HG03571 (cell line): ENCODE measurements at regions not wholly inside any gene's neighbourhood (a gene's known extent, or its start where the extent isn't known, plus 50 kb on each side); places are given as distances from the start of the nearest gene placed in this dataset.
"Not testable (repeated sequence)": the region's sequence is repeated elsewhere in the genome, so short reads cannot be mapped to it uniquely, and the experiment has no call there.

Experiments
- ATAC-seq: cut with Tn5 transposase; IDR thresholded peaks from one replicate; pipeline ENCODE4 v1.9.1; 2021; ENCODE audit not compliant: unreplicated experiment

DNA sequence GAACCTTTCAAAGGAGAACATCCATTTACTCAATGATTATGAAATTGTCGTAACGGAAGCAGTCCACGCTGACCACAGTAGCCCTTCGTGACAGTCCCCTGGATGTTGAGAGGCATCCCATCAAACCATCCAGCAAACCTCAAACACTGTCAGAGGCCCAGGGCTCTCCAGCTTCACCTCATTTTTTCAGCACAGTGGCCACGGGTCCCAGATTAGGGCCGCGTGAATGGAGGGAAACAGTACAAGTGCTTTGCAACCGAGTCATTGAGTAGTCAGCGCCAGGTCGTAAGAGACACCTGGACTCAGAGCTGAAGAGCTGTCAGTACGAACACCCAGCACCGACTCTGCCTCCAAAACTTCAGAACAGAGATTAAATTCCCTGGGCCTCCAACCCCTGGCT lies 552.5 kb upstream of the SALL3 start:
- no peak for ATAC-seq

DNA sequence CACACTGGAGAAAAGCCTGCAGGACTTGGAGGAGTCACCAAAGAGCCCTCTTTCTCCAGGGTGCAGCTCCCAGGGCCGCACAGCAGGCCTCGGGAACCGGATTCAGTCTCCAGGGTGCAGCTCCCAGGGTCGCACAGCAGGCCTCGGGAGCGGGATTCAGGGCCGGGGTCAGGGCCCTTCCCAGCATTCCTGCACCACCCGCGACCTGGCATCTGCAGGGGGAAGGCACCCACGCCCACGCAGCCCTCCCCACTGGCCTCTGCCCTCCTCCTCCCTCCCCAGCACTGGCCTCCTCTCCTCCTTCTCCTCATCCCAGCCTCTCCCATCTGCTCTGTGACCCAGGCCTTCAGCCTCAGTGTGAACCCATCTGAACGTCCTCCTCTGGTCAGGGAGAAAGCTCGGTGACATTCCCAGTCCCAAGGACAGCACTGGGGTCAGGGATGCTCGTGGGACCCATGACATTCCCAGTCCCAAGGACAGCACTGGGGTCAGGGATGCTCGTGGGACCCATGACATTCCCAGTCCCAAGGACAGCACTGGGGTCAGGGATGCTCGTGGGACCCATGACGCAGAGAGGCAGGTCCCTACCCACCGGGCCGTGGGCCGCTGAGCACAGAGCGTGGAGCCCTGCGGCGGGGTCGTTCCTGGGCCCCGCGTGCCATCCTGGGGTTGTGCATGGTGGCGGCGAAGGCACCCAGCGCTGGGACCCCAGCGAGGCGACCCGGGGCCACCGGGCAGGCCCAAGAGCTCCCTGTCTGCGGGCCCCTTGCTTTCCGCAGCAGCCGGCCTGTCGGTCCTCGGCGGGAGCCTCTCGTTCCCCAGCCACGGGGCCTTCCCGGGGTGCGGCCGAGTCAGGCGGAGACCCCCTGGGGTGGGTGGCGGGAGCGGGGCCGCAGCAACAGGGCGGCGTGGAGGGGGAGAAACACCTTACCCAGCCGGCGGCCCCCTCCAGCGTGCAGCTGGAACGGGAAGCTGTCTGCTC lies 550.2 kb upstream of the SALL3 start:
- ATAC-seq: no peak

DNA sequence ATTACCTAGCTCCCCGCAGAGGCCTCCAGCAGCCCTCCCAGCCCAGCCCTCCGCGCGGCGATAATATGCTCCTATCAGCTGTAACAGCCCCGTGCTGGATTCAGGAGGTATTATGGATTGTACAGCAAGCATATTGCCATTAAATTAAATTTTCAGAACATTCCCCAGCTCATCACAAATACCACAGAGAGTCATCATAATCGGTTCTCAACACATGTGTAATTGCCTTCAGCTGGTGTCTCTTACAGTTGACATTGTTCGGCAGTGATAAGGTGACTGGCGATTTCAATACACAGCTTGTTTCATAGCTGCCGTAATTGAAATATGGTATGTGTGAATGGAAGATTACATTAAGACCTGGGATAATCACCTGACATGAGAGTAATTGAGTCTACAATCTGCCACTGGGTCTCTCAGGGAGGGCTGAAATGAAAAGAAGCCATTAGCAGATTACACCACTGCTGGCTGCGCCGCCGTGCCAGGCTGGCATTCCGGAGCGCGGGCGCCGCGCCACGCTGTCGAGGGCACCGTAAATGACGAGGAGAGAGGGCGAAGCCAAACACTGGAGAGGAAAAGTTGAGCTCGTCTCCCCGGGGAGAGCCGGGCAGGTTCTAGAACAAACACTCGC lies 549.4 kb upstream of the SALL3 start:
- no peak for ATAC-seq

DNA sequence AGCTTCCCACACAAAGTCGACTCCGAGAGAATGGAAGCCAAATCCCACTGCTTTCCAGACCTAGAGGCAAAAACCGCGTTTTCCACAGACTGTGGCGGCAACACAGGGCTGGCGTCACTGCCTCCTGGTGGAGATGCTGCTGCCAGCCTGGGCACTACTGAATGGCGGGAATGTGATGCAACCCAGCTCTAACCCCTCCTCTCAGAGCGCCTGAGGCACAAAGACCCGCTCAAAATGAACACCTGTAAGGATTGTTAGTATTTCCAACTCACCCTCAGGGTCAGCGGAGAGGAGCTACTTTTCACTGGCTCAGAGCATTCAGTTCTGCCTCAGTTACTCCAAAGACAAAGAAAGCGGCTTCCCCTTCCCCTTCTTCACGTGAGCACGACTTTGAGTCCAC lies 548.0 kb upstream of the SALL3 start:
- ATAC-seq: no peak

DNA sequence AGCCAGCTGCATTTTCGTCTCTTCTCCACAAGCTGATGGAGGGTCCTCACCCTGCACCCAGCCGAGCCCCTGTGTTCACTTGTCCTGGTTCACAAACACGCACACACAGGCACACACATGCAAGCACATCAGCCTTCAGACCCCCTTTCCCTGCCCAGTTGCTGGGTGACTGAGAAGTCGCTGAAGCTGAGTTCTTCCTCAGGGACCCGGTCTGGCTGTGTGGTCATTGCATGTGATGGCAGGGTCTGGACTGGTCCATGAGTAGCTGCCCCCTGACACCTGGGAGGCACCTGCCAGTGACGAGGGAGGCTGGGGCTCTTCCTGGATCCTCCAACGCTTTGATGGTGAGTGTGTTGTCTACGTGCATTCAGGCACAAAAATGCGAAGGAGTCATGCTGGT lies 546.1 kb upstream of the SALL3 start:
- ATAC-seq: no peak

DNA sequence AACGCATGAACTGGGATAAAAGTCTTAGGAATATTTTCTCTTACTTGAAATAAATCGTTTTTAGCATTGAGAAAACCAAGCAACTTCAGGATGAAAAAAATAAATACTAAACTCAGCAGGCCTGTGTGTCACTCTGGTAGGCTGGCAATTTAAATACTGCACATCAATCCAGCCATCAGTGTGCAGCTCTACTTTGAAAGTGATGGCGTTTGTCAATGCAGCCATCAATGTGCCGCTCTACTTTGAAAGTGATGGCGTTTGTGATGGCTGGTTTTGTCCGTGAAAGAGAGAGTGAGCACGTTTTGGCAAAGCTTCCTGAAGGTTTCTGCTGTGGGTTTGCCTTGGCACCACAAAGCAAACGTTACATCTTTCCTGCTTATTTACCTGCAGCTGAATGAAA lies 543.5 kb upstream of the SALL3 start:
- no peak for ATAC-seq

DNA sequence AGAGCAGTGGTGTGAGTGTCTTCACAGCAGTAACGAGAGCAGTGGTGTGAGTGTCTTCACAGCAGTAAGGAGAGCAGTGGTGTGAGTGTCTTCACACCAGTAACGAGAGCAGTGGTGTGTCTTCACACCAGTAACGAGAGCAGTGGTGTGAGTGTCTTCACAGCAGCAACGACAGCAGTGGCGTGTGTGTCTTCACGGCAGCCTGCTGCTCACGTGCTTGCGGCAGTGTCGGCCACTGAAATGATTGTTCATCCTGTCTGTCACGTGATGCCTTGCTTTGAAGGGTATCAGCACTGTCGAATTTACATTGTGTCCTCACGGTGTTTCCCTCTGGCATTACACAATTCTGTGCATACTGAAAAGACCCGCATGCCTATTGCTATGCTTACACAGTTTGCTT lies 541.4 kb upstream of the SALL3 start:
- not testable (repeated sequence) for ATAC-seq

DNA sequence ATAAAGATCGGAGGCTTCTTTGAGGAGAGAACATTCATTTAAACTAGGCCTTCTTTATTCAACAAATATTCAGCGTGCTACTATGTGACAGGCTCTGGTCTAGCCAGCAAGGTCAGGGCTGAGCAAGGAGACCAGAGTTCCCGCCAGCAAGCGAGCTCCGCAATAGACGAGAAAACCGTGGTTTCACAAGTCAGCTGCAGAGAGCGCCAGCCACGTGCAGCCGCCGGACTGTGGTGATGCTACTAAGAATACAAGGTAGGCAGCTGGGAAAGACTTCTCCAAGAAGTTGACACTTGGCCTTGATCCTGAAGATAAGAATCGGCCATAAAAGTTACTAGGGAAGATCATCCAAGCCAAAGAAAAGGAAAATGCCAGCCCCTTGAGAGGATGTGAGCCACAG lies 533.7 kb upstream of the SALL3 start:
- no peak for ATAC-seq

DNA sequence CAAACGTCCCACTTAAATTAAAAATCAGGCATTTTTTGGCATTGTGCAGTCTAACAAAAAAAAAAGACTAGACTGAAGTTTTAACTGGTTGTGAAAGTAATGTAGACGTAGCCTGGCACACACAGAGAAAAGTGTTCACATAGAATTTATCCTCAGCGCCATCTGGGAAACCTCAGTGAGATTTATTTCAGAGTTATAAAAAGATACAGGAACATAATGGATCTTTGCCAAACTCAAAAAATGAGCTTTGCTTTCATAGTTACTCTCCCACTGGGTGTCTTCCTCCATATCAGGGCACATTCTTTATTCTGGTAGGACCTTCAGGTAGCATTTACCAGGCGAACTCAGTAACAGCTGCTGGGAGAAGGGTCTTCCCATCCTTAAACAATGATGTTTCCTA lies 532.4 kb upstream of the SALL3 start:
- ATAC-seq: no peak

DNA sequence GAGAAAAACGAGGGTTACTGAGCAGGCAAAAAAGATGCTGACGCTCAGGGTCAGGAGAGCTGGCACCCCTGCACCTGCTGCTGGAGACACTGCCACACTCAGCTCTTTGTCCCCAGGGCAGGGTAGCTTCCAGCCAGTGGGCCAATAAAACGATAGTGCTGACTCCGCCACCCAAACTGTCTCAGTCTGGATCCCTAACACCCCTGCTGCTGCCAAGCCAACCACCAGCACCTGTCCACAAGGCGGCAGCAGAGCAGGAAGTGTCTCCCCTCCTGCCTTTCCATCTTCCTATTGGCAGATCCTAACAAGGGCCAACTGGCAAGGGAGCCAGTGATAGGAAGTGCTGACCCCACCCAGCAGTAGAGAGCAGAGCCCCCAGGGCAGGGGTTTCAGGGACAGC lies 531.5 kb upstream of the SALL3 start:
- no peak for ATAC-seq

DNA sequence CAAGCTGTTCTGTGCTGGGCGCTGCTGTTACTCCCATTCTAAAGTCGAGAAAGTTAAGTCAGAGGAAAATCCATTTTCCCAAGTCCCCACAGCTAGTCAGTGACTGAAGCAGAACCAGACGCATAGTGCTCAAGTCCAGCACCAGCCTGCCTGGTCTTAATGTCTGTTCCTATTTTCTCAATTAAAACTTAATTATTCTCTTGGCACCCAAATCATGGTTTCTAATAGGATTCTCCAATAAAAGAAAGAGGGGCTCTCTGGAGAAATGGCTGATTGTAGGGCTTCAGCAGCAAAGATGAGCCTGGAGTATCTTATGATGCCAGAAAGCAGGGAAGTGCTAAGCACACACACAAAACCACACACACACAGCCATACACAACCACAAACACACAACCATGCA lies 531.0 kb upstream of the SALL3 start:
- no peak for ATAC-seq

DNA sequence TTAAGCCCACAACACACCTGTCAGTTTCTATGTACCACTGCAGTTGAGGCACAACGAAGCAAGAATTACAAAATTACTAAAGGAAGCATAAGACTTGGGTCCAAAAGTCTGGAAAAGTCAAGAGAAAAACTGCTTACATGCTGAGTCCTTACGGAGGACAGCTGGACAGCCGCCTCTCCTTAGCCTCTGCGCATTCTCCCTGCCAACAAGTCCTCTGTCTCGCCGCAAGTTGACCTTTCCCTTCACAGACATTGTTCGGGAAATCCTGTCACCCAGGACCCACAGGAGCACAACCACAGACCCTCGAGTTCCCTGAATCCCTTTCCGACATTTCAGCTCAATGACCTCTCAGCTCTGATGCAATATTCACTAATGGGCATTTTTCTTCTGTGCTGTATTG lies 525.4 kb upstream of the SALL3 start:
- no peak for ATAC-seq

DNA sequence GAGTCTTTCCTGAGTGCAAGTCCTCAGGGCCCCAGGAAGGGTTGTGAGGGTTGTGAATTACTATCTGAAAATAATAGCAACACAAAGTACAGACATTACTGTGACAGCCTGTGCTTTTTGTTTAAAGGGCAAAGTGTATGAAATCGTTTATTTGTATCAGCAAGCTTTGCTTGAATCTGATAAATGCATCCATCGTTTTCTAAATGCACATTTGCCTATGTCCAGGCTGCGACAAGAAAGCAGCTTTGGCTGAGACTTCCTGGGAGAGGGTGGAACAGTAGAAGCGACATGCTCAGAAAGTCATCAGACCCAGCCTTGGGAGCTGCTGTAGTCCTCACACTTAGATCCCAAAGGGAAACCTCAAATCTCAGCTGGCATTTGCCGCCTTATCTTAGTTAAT lies 524.2 kb upstream of the SALL3 start:
- ATAC-seq: no peak

DNA sequence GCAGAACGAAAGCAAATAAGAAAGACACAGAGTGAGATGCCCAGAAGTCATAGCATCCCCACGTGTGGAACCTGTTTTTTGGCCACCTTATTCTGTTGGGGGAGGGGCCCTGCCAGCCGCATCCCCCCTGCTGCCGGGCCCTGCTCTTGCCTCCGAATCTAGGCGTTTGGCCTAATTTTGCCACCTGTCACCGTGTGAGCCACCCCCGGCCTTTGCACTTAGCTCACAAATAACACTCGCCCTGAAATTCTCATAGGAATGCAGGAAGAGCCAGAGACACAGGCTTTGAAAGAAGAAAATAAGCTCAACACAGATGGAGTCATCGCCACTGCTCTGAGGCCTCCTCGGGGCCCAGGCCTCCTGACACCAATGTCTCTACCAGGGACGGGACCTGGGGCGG lies 522.6 kb upstream of the SALL3 start:
- no peak for ATAC-seq

DNA sequence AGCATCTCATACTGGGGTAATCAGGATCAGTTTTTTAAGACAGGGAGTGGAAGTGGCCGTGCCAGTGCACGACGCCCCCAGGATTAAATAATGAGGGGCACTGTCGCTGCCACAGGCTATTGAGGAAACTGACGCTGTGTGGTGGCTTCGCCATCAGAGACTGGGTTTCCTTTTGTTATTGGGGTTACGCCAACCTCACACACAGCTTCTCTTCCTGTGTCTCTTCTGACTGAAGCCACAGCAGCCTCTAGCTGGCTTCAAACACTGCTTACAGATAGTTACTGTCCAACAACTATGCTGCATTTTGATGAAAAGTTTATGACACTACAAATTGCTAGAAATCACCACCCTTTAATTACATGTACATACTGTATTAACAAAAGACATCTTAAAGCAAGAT lies 521.9 kb upstream of the SALL3 start:
- ATAC-seq: no peak

DNA sequence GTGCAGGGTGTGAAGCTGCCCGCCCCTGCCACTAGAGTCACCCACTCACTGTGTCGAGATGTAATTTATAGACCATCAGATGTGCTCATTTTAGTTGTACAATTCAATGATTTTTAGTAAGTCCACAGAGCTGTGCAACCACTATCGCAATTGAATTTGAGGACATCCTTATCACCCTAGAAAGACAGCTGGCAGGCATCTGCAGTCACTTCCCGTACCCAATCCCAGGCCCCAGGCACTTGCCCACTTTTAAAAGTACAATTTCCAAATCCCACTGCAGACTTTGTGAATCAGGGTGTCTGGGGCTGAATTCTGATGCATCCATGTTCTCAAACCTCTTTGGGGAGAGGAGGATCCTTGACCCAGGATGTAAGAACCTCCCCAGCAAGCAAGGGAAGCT lies 521.3 kb upstream of the SALL3 start:
- ATAC-seq: no peak

DNA sequence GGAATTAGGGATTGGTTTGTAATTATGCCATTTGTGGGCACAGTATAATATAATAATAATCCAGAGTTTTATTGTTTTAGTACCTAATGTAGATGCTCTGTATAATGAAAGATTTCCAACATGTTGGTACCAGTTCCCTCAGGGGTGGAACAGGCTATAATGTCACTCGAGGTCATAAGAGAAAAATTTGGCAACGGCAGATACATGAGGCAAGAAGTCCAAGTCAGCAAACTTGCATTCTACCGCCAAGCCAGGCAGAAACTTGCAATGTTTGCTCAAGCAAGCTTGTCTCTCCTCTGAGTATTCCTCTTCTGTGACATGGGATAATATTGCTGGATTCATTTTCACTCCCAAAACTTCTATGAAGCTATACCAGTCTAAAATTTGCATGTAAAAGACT lies 520.0 kb upstream of the SALL3 start:
- no peak for ATAC-seq

DNA sequence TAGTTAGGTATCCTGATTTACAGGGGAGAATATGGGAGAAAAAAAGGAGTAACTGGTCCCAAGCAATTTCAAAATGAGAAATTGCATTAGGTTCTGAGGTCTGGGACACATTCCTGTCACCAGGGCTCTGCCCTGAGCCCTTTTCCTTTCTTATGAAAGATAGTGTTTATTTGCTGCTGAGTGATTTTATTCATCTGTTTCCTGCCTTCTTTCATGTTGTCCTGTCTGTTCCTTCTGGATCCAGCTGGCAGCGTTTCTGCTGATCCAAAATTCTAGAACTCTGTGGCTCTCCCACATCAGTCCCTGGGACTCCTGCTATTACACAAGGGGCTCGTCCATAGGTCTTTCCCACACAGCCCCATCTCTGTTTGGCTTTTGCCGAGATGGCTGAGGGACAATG lies 519.1 kb upstream of the SALL3 start:
- no peak for ATAC-seq

DNA sequence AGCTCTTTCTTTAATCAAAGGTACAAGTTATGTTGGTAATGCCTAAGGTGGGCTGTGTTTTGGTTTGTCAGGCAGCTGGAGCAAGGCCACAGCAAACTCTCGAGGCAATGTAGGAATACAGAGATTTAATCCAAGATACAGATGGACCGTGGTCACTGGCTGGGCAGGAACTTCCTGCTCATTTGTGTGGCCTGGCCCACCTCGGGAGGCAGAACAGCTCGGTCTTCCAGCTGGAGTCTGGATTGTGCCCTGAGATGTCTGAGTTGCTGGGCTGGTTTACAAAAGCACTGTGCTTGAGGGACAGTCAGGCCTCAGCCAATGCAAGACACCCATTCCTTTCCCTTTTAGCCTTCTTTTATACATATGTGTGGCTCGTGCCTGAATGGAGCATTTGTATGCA lies 506.1 kb upstream of the SALL3 start:
- ATAC-seq: no peak

DNA sequence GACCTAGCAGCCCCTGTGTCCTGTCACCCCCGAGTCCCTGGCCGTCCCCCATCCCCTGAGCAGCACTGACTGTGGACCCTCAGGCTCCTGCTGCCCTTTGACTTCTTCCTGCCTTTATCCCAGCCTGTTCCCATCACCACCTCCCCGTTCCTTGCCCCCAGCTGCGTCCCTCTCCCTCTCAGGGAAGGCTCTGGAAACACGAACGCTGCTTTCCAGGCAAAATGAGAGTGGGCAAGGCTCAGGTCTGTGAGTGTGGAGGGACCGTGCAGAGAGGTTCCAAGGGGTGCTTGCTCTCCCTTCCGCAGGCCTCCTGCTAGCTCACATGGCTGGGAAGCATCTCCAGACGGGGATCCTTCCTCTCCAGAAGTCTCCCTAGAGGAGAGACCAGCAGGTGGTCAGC lies 501.8 kb upstream of the SALL3 start:
- ATAC-seq: no peak

DNA sequence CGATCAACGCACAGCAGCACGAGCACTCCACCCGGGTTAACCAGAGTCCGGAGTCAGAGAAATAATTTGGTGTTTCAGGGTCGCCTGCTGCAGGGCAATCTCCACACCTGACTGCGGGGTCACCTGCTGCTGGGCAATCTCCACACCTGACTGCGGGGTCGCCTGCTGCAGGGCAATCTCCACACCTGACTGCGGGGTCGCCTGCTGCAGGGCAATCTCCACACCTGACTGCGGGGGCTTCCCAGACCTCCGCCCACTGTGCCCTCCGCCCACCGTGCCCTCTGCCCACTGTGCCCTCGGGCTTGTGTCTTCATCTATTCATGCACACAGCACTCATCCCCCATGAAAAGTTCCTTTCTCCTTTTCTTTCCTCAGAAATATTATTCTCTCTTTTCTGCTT lies 500.2 kb upstream of the SALL3 start:
- ATAC-seq: no peak

DNA sequence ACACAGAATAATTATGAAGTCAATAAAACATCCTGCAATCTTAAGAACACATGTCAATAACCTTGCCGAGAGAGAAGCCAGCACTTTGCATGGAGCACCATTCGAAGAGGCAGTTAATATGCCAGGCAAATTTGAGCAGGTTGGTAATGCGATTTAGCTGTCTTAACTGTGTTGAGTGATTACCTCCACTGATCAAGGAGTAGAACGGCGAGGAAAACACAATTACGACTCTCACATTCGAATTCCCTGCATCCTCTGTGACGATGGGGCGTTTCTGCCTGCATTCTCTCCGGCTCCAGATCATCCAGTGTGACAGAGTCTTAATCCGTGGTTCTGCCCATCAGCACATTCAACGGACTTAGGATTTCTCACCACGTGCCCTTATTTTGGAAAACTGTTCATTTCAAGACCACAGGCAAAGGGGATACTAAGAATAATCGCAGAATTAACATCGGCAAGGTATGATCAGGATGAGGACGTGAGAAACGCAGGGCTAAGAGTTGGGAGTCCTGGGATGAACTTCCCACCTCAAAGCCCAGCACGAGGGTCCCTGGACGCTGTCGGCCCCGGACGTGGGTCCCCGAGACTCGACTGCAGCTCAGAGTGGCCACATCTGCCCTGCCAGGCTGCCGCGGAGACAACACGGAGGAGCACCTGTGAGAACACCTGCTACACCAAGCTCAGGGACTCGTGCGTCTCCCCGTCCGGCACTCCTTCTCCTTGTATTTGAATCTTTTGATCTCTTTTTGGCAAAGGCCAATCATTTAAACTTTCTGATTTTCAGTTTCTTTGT lies 499.2 kb upstream of the SALL3 start:
- no peak for ATAC-seq
